DOHH2 (cell line): ENCODE measurements at regions not wholly inside any gene's neighbourhood (a gene's known extent, or its start where the extent isn't known, plus 50 kb on each side); places are given as distances from the start of the nearest gene placed in this dataset.

Source experiments
- H3F3A ChIP-seq: fragments of 200-600 bp; sonication (generic), shearing (Covaris generic); 2 replicates; pipeline ENCODE4 v1.6.0; 2016; ENCODE audit warnings: antibody characterized with exemption, mild to moderate bottlenecking; ENCODE audit not compliant: control insufficient read depth, insufficient read depth
- H3K27ac ChIP-seq: fragments of 200-600 bp; sonication (generic); 2 replicates; pipeline ENCODE4 v1.5.1; 2014; ENCODE audit warnings: low read depth, mild to moderate bottlenecking, low read length, moderate library complexity
- H3K27me3 ChIP-seq: fragments of 200-600 bp; sonication (generic); 2 replicates; pipeline ENCODE4 v1.6.1; 2014; ENCODE audit warnings: mild to moderate bottlenecking, low read length, mixed read lengths; ENCODE audit not compliant: control insufficient read depth
- H3K36me3 ChIP-seq: fragments of 200-600 bp; sonication (generic); 2 replicates; pipeline ENCODE4 v1.6.1; 2014; ENCODE audit warnings: mild to moderate bottlenecking, low read length, moderate library complexity, mixed read lengths; ENCODE audit not compliant: control insufficient read depth
- H3K4me1 ChIP-seq: fragments of 200-600 bp; sonication (generic); 2 replicates; pipeline ENCODE4 v1.6.1; 2014; ENCODE audit warnings: mild to moderate bottlenecking, low read length, mixed read lengths; ENCODE audit not compliant: control insufficient read depth
- H3K4me2 ChIP-seq: fragments of 200-600 bp; sonication (generic); 2 replicates; pipeline ENCODE4 v1.6.0; 2014; ENCODE audit warnings: mild to moderate bottlenecking, low read length, moderate library complexity
- H3K4me3 ChIP-seq: fragments of 200-600 bp; sonication (generic); 2 replicates; pipeline ENCODE4 v1.5.1; 2014; ENCODE audit warnings: mild to moderate bottlenecking, low read length, mixed read lengths
- H3K79me2 ChIP-seq: fragments of 200-600 bp; sonication (generic); 2 replicates; pipeline ENCODE4 v1.6.1; 2014; ENCODE audit warnings: mild to moderate bottlenecking, low read length, mixed read lengths; ENCODE audit not compliant: control insufficient read depth
- H3K9me2 ChIP-seq: fragments of 200-600 bp; sonication (generic); replicated peaks from 2 replicates; pipeline ENCODE4 v1.6.1; 2014; ENCODE audit warnings: mild to moderate bottlenecking, low read length, mixed read lengths; ENCODE audit not compliant: control insufficient read depth
- H3K9me3 ChIP-seq: fragments of 200-600 bp; sonication (generic); 2 replicates; pipeline ENCODE4 v1.6.1; 2014; ENCODE audit warnings: antibody characterized with exemption, low read length, mixed read lengths; ENCODE audit not compliant: control insufficient read depth, insufficient read depth
- H4K20me1 ChIP-seq: fragments of 200-600 bp; sonication (generic); 2 replicates; pipeline ENCODE4 v1.6.0; 2014; ENCODE audit warnings: low read depth, mild to moderate bottlenecking, antibody characterized with exemption, low read length, moderate library complexity; ENCODE audit not compliant: control insufficient read depth, insufficient read depth
- EZH2phosphoT487 ChIP-seq: fragments of 200-600 bp; sonication (generic); IDR thresholded peaks from 2 replicates; pipeline ENCODE4 v1.6.1; 2017; ENCODE audit warnings: borderline replicate concordance, mild to moderate bottlenecking, antibody characterized with exemption, low read length, moderate library complexity, mixed read lengths
- TF ChIP-seq, protein P1 (sequence below): fragments of 200-600 bp; sonication (generic); IDR thresholded peaks from one replicate; pipeline ENCODE4 v1.5.1; 2014; ENCODE audit warnings: antibody characterized with exemption, mild to moderate bottlenecking, low read depth, low read length; ENCODE audit not compliant: poor library complexity, severe bottlenecking

DNA sequence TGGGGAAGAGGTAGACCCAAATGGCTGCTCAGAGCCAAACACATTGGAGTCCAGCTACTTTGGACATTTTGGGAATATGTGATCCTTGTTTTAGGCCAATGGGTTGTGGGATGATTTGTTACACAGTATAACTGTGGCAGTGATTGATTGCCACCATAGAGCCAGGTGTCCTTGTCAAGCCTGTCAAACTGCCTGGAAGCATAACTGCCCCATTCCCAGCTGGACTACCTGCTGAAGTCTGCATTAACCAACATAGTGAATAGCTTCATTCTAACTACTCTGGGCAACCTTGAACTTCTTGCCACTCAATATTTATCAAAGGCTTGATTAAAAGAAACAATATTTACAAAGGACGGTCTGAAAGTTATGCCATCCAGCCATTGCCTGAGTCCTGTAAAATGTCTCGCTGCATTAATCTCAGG is 164.7 kb downstream of the LINC00237 start:
- H3K9me3 ChIP-seq, result 0 out of 2 replicates have a peak, but pooled peaks cover 2% of the 10 kb centered on the region
- H3F3A ChIP-seq, result no peaks in the 10 kb centered on the region
- no peaks in the 10 kb centered on the region for H3K27me3 ChIP-seq
- H3K9me2 ChIP-seq, result no peaks in the 10 kb centered on the region
- no peak overlapping the region for H3K27ac ChIP-seq
- H3K79me2 ChIP-seq, result no peaks in the 10 kb centered on the region
- H3K4me3 ChIP-seq, result no peak overlapping the region
- H4K20me1 ChIP-seq, result no peaks in the 10 kb centered on the region
- no peaks in the 10 kb centered on the region for H3K36me3 ChIP-seq
- H3K4me1 ChIP-seq, result no peaks in the 10 kb centered on the region
- TF ChIP-seq, protein P1, sequence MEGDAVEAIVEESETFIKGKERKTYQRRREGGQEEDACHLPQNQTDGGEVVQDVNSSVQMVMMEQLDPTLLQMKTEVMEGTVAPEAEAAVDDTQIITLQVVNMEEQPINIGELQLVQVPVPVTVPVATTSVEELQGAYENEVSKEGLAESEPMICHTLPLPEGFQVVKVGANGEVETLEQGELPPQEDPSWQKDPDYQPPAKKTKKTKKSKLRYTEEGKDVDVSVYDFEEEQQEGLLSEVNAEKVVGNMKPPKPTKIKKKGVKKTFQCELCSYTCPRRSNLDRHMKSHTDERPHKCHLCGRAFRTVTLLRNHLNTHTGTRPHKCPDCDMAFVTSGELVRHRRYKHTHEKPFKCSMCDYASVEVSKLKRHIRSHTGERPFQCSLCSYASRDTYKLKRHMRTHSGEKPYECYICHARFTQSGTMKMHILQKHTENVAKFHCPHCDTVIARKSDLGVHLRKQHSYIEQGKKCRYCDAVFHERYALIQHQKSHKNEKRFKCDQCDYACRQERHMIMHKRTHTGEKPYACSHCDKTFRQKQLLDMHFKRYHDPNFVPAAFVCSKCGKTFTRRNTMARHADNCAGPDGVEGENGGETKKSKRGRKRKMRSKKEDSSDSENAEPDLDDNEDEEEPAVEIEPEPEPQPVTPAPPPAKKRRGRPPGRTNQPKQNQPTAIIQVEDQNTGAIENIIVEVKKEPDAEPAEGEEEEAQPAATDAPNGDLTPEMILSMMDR, result no peak
- TF ChIP-seq EZH2phosphoT487, result no peak
- H3K4me2 ChIP-seq, result no peak overlapping the region

DNA sequence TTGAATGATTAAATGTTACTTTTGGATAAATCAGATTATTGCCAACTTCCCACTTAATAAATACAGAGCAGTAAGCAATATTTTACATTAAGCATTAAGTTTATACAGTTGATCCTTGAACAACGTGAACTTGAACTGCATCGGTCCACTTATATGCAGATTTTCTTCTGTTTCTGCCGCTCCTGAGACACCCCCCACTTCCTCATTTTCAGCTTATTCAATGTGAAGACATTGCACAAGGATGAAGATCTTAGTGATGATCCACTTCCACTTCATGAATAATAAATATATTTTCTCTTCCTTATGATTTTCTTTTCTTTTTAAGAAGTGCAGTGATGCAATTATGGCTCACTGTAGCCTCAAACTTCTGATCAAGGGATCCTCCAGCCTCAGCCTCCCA is 167.2 kb downstream of the LINC00237 start:
- no peaks in the 10 kb centered on the region for H3K9me3 ChIP-seq
- no peaks in the 10 kb centered on the region for H3K27me3 ChIP-seq
- no peak overlapping the region for H3K27ac ChIP-seq

DNA sequence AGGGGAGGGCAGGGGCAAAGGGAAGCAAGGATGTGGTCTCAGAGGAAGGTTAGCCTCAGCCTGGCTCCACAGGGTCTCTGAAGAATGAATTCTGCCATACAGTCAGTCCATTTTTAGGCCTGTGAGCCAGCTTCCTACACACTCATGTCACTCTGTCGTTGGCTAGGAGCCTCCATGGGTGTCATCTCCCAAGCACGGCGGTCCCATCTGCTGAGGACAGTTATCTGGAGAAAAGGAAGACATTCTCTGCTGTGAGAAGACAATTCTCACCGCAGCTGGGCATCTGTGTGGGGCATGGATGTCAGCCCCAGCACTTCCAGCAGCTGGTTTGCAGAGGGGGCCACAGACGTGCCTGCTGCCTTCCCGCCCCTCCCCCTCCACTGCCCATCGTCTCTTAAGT is 167.6 kb downstream of the LINC00237 start:
- Histone ChIP-seq H4K20me1 (no peaks in the 10 kb centered on the region), H3F3A (no peaks in the 10 kb centered on the region), H3K4me3 (no peak overlapping the region), H3K4me2 (no peak overlapping the region), H3K27me3 (no peaks in the 10 kb centered on the region), H3K36me3 (no peaks in the 10 kb centered on the region), H3K9me2 (no peaks in the 10 kb centered on the region), H3K9me3 (no peaks in the 10 kb centered on the region), H3K79me2 (no peaks in the 10 kb centered on the region), H3K4me1 (no peaks in the 10 kb centered on the region), H3K27ac (no peak overlapping the region)
- TF ChIP-seq, protein P1, result no peak
- TF ChIP-seq EZH2phosphoT487, result no peak

More for the DNA sequence above, 167.2 kb downstream of the LINC00237 start:
- Histone ChIP-seq H3K79me2 (no peaks in the 10 kb centered on the region), H3K4me1 (no peaks in the 10 kb centered on the region), H3K36me3 (no peaks in the 10 kb centered on the region), H3F3A (no peaks in the 10 kb centered on the region), H3K4me2 (no peak overlapping the region), H3K4me3 (no peak overlapping the region), H4K20me1 (no peaks in the 10 kb centered on the region), H3K9me2 (no peaks in the 10 kb centered on the region)
- TF ChIP-seq, protein P1, result no peak
- TF ChIP-seq EZH2phosphoT487, result no peak

DNA sequence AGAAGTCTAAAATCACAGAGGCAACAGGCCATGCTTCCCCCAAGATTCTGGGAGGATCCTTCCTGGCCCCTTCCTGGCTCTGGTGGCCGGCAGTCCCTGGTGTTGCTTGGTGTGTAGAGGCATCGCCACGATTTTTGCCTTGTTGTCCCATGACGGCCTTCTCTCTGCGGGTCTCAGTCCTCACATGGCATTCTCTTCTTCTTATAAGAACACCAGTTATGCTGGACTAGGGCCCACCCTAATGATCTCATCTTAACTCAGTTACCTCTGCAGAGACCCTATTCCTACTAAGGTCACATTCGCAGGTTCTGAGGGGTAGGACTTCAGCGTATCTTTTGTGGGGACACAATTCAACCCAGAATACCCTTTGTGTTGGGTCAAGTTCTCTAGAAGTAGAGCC is 168.0 kb downstream of the LINC00237 start:
- H3K27ac ChIP-seq, result no peak overlapping the region
- no peaks in the 10 kb centered on the region for H3F3A ChIP-seq
- H4K20me1 ChIP-seq, result no peaks in the 10 kb centered on the region
- no peak overlapping the region for H3K4me3 ChIP-seq
- H3K4me1 ChIP-seq, result no peaks in the 10 kb centered on the region
- H3K9me3 ChIP-seq, result no peaks in the 10 kb centered on the region
- no peaks in the 10 kb centered on the region for H3K27me3 ChIP-seq
- TF ChIP-seq, protein P1, result no peak
- TF ChIP-seq EZH2phosphoT487, result no peak
- no peak overlapping the region for H3K4me2 ChIP-seq
- no peaks in the 10 kb centered on the region for H3K9me2 ChIP-seq
- H3K36me3 ChIP-seq, result no peaks in the 10 kb centered on the region
- H3K79me2 ChIP-seq, result no peaks in the 10 kb centered on the region
